ENCODE measurements at regions not wholly inside any gene's neighbourhood (a gene's known extent, or its start where the extent isn't known, plus 50 kb on each side); places are given as distances from the start of the nearest gene placed in this dataset.

- H3K4me3 ChIP-seq (ENCODE audit: low read depth, low read length): no peak overlapping the region
- no peak for DNase-seq (ENCODE audit: low read depth)
- TF ChIP-seq, protein P1, sequence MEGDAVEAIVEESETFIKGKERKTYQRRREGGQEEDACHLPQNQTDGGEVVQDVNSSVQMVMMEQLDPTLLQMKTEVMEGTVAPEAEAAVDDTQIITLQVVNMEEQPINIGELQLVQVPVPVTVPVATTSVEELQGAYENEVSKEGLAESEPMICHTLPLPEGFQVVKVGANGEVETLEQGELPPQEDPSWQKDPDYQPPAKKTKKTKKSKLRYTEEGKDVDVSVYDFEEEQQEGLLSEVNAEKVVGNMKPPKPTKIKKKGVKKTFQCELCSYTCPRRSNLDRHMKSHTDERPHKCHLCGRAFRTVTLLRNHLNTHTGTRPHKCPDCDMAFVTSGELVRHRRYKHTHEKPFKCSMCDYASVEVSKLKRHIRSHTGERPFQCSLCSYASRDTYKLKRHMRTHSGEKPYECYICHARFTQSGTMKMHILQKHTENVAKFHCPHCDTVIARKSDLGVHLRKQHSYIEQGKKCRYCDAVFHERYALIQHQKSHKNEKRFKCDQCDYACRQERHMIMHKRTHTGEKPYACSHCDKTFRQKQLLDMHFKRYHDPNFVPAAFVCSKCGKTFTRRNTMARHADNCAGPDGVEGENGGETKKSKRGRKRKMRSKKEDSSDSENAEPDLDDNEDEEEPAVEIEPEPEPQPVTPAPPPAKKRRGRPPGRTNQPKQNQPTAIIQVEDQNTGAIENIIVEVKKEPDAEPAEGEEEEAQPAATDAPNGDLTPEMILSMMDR (IDR thresholded peaks at IDR 0.05; ENCODE audit: insufficient read depth, low read depth, low read length, missing control alignments): no peak
Observed at GRCh38 chr19:29389495-29389894, 136.3 kb upstream of the VSTM2B start.

- TF ChIP-seq, protein P1 (IDR thresholded peaks at IDR 0.05; ENCODE audit: insufficient read depth, low read depth, low read length, missing control alignments): no peak
- H3K4me3 ChIP-seq (ENCODE audit: low read depth, low read length): no peak overlapping the region
- no peak for DNase-seq (ENCODE audit: low read depth)
Observed at GRCh38 chr19:29390742-29391141, 135.1 kb upstream of the VSTM2B start.

DNA sequence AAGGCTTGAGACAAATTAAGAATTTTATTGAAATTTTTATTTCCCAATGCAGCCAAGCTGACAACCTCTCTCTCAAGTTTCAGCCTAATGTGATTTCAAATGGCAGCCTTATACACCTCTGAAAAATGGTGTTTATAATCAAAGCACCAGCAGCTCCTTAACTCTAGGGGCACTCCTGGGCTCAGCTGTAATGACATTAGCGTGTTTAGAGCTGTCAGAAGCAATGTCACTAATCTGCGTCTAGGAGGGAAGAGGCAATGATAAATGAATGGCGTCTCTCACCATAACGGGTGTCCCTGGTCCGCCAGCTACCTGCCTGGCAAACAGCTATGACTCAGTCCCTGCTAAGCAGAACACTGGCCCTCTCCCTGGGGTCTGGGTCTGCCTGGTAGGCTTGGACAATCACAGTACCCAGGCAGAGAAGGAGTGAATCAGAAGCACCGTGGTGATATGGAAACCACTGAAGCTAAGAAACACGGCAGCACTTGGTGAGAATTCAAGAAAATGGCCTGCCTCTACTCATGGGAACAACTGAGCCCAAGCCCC, 131.8 kb upstream of the VSTM2B start:
- TF ChIP-seq, protein P1 (IDR thresholded peaks at IDR 0.05; ENCODE audit: insufficient read depth, low read depth, low read length, missing control alignments): no peak
- DNase-seq (ENCODE audit: low read depth): no peak
- H3K4me3 ChIP-seq (ENCODE audit: low read depth, low read length): no peak overlapping the region

DNA sequence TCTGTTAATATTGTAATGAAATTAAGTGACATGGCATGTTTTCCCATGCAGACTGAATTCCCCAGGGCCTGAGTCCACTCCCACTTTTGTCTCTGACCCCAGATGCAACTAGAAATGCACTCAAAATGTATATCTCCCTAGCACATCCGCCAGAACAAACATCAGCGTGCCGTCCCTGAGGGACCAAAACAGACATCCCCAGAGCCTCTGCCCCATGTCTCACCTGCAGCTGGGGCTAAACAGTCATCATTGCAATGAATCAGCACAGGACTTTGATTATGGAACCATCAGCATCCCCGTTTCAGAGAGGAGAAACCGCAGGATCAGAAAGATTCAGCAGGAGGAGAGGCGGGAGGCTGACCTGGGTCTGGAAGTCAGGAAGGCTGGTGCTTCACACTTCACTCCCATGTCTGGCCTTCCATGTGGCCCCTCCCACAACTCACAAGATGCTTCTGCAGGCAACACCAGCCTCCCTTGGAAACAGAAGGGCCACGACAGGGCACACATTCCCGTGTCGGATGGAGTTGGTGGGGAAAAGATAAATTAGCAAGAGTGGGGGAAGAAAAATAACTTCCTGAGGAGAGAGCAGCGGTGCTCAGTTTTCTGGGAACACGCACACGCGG, 130.6 kb upstream of the VSTM2B start:
- DNase-seq (ENCODE audit: low read depth): no peak
- H3K4me3 ChIP-seq (ENCODE audit: low read depth, low read length): no peak overlapping the region
- TF ChIP-seq, protein P1 (IDR thresholded peaks at IDR 0.05; ENCODE audit: insufficient read depth, low read depth, low read length, missing control alignments): no peak

- DNase-seq (ENCODE audit: low read depth): no peak
- H3K4me3 ChIP-seq (ENCODE audit: low read depth, low read length): no peak overlapping the region
- TF ChIP-seq, protein P1 (IDR thresholded peaks at IDR 0.05; ENCODE audit: insufficient read depth, low read depth, low read length, missing control alignments): no peak
Observed at GRCh38 chr19:29395734-29396414, 129.9 kb upstream of the VSTM2B start.

GRCh38 chr19:29396925-29397324, 128.9 kb upstream of the VSTM2B start:
- DNase-seq (ENCODE audit: low read depth): no peak
- TF ChIP-seq, protein P1 (IDR thresholded peaks at IDR 0.05; ENCODE audit: insufficient read depth, low read depth, low read length, missing control alignments): no peak
- H3K4me3 ChIP-seq (ENCODE audit: low read depth, low read length): no peak overlapping the region

Measured in GM12865 (cell line).